ENCODE measurements at regions not wholly inside any gene's neighbourhood (a gene's known extent, or its start where the extent isn't known, plus 50 kb on each side); places are given as distances from the start of the nearest gene placed in this dataset.

- Histone ChIP-seq H3K27me3 (no peaks in the 10 kb centered on the region), H3K27ac (no peak overlapping the region), H3K4me3 (no peak overlapping the region), H3K9me3 (replicated peaks in 1 of 3) (no peaks in the 10 kb centered on the region), H3K36me3 (replicated peaks in 1 of 2) (no peaks in the 10 kb centered on the region), H3K4me1 (replicated peaks in 1 of 2) (no peaks in the 10 kb centered on the region)
- TF ChIP-seq CTCF (IDR thresholded peaks at IDR 0.05) (no peak), POLR2A (IDR thresholded peaks at IDR 0.05) (no peak)
- 51 to 75% (median 65%) methylated on average over 16 to 37 of the region's 37 CpGs for WGBS, 4 donors
- intact Hi-C loops (cut with DNase I) = no loop called here
- peak in 2 of 7 donors; percentile 5 to 11 for DNase-seq
Measured at GRCh38 chr22:48749555-48750227, 1078.0 kb downstream of the BRD1 start.

- H3K9me3 ChIP-seq (replicated peaks in 1 of 3) = no peaks in the 10 kb centered on the region
- DNase-seq = peak in 2 of 7 donors; percentile 8 to 18
- H3K4me1 ChIP-seq (replicated peaks in 1 of 2) = no peaks in the 10 kb centered on the region
- no peaks in the 10 kb centered on the region for H3K36me3 ChIP-seq (replicated peaks in 1 of 2)
- no peaks in the 10 kb centered on the region for H3K27me3 ChIP-seq
- intact Hi-C loops (cut with DNase I) = no loop called here
- 81 to 84% (median 82%) methylated on average over 9 to 14 of the region's 14 CpGs for WGBS, 4 donors
- no peak overlapping the region for H3K27ac ChIP-seq
- no peak overlapping the region for H3K4me3 ChIP-seq
- TF ChIP-seq CTCF (IDR thresholded peaks at IDR 0.05) (no peak), POLR2A (IDR thresholded peaks at IDR 0.05) (no peak)
Measured at GRCh38 chr22:48748860-48749554, 1078.7 kb downstream of the BRD1 start.

GRCh38 chr22:48748113-48748859, 1079.4 kb downstream of the BRD1 start:
- WGBS, 4 donors = 52 to 87% (median 77%) methylated on average over 2 to 20 of the region's 20 CpGs
- DNase-seq = peak in 2 of 7 donors; percentile 12 to 30
- intact Hi-C loops (cut with DNase I) = no loop called here

More at GRCh38 chr22:48748113-48748859, 1079.4 kb downstream of the BRD1 start:
- Histone ChIP-seq H3K4me3 (no peak overlapping the region), H3K4me1 (replicated peaks in 1 of 2) (no peaks in the 10 kb centered on the region), H3K27ac (no peak overlapping the region), H3K9me3 (replicated peaks in 1 of 3) (no peaks in the 10 kb centered on the region), H3K27me3 (no peaks in the 10 kb centered on the region), H3K36me3 (replicated peaks in 1 of 2) (no peaks in the 10 kb centered on the region)
- TF ChIP-seq CTCF (IDR thresholded peaks at IDR 0.05) (no peak), POLR2A (IDR thresholded peaks at IDR 0.05) (no peak)

Data from adrenal gland (tissue), 9 donors.